Endothelial cell of umbilical vein (primary cell): ENCODE measurements at regions not wholly inside any gene's neighbourhood (a gene's known extent, or its start where the extent isn't known, plus 50 kb on each side); places are given as distances from the start of the nearest gene placed in this dataset.

ENCODE experiments used
- EZH2 ChIP-seq: IDR thresholded peaks from 2 replicates; pipeline ENCODE4 v1.6.1; 2012; ENCODE audit warnings: borderline replicate concordance, low read depth, mild to moderate bottlenecking, moderate library complexity, low read length, inconsistent platforms; ENCODE audit not compliant: severe bottlenecking
- MYC ChIP-seq: IDR thresholded peaks from one replicate; pipeline ENCODE4 v1.6.1; 2011; ENCODE audit warnings: mild to moderate bottlenecking, low read depth, low read length
- POLR2AphosphoS5 ChIP-seq: IDR thresholded peaks from 2 replicates; pipeline ENCODE4 v1.6.1; 2012; ENCODE audit warnings: low read depth, mild to moderate bottlenecking, control low read depth, low read length, moderate library complexity; ENCODE audit not compliant: insufficient read depth
- TF ChIP-seq, protein P1 (sequence below), 2 donors: IDR thresholded peaks; 1 replicate in 1 of 2; 2 replicates in 1 of 2; pipeline ENCODE4 v1.5.1; 2011; ENCODE audit warnings: low read length in 2 of 2, mild to moderate bottlenecking in 2 of 2, moderate library complexity in 2 of 2, control low read depth in 1 of 2, inconsistent platforms in 1 of 2, low read depth in 1 of 2; ENCODE audit not compliant: insufficient read depth in 1 of 2; ENCODE audit errors: extremely low read depth in 1 of 2

DNA sequence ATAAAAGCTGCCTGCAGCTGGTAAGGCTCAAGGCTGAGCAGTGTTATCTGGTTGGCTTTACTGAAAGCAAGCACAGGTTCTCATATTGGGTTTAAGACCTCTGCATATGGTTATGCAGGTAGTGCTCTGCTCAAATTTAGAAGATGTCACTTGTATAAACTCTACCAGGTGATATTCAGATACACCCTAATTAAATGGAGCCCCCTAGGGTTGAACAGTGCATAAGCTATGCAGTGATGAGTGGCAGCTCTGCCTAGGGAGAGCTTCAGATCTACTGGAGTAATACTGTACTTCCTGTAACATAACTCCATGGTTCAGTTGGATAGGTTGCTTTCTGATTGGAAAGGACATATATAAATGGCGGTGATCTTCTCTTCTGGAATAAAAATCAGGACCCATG, 222.7 kb downstream of the CYRIA start:
- TF ChIP-seq, protein P1, sequence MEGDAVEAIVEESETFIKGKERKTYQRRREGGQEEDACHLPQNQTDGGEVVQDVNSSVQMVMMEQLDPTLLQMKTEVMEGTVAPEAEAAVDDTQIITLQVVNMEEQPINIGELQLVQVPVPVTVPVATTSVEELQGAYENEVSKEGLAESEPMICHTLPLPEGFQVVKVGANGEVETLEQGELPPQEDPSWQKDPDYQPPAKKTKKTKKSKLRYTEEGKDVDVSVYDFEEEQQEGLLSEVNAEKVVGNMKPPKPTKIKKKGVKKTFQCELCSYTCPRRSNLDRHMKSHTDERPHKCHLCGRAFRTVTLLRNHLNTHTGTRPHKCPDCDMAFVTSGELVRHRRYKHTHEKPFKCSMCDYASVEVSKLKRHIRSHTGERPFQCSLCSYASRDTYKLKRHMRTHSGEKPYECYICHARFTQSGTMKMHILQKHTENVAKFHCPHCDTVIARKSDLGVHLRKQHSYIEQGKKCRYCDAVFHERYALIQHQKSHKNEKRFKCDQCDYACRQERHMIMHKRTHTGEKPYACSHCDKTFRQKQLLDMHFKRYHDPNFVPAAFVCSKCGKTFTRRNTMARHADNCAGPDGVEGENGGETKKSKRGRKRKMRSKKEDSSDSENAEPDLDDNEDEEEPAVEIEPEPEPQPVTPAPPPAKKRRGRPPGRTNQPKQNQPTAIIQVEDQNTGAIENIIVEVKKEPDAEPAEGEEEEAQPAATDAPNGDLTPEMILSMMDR (IDR thresholded peaks at IDR 0.05; ENCODE audit: extremely low read depth in 1 of 2, insufficient read depth in 1 of 2, low read depth in 1 of 2, low read length in 2 of 2) = no peak
- TF ChIP-seq POLR2AphosphoS5 = no peak
- TF ChIP-seq EZH2 = no peak
- TF ChIP-seq MYC = no peak
